ENCODE measurements at regions not wholly inside any gene's neighbourhood (a gene's known extent, or its start where the extent isn't known, plus 50 kb on each side); places are given as distances from the start of the nearest gene placed in this dataset.

DNA sequence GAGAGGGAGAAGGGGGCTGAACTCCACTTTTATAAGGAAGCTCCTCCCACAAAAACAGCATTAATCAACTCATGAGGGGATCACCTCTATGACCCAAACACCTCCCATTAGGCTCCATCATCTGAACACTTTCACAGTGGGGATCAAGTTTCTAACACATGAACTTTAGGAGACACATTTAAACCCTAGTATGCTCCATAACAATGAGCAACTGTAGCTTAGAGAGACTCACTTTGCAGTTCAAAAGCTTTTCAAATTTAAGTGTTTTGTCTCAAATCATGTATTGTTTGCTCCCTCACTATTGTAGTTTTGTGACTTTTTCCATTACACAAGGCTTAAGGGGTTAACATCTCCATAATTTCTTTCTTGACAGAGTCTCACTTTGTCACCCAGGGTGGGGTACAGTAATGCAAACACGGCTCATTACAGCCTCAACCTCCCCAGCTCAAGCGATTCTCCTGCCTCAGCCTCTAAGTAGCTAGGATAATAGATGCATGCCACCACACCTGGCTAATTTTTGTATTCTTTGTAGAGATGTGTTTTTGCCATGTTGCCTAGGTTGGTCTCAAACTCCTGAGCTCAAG lies 352.7 kb upstream of the CDH20 start:
- no peak for TF ChIP-seq SP1 (IDR thresholded peaks at IDR 0.05; ENCODE audit: low read depth, low read length)
- TF ChIP-seq YY1 (IDR thresholded peaks at IDR 0.05; ENCODE audit: low read depth, low read length): no peak

Data from H1 (cell line).